Ovary (tissue), 7 donors: ENCODE measurements at regions not wholly inside any gene's neighbourhood (a gene's known extent, or its start where the extent isn't known, plus 50 kb on each side); places are given as distances from the start of the nearest gene placed in this dataset.
"Not testable (repeated sequence)": the region's sequence is repeated elsewhere in the genome, so short reads cannot be mapped to it uniquely, and the experiment has no call there.

ENCODE experiments used
- DNase-seq, 5 donors: peaks; one replicate each; pipeline ENCODE4 v3.0.0-alpha.2; 2019 to 2020
- H3K27ac ChIP-seq, 2 donors: fragments of 200-600 bp; one replicate each; pipeline versions ENCODE4 v1.5.1 to v1.8.0; 2019 to 2022
- H3K27me3 ChIP-seq: fragments of 200-600 bp; one replicate; pipeline ENCODE4 v1.8.0; 2022
- H3K36me3 ChIP-seq: fragments of 200-600 bp; sonication (generic); one replicate; pipeline ENCODE4 v1.5.1; 2019
- H3K4me1 ChIP-seq: one replicate; pipeline ENCODE4 v1.8.1; 2013; ENCODE audit warnings: mild to moderate bottlenecking, moderate library complexity; ENCODE audit not compliant: insufficient read depth
- H3K4me3 ChIP-seq: fragments of 200-600 bp; sonication (generic); one replicate; pipeline ENCODE4 v1.5.1; 2017
- H3K9me3 ChIP-seq, 2 donors: fragments of 200-600 bp in 1 of 2; sonication (generic) in 1 of 2; one replicate each; pipeline versions ENCODE4 v1.5.1 to v1.8.1; 2013 to 2019; ENCODE audit warnings: mild to moderate bottlenecking in 1 of 2, moderate library complexity in 1 of 2
- EP300 ChIP-seq: sonication (generic); formaldehyde crosslinking; IDR thresholded peaks from one replicate; pipeline ENCODE4 v1.6.1; 2017; ENCODE audit warnings: antibody characterized with exemption
- POLR2A ChIP-seq: fragments of 450-650 bp; IDR thresholded peaks from one replicate; pipeline ENCODE4 v1.6.1; 2017; ENCODE audit warnings: antibody characterized with exemption, mild to moderate bottlenecking, moderate library complexity
- WGBS, 3 donors: extraction: QIAGEN DNeasy Blood & Tissue Kit in 1 of 3; methylation state at CpG; one replicate each; pipeline versions ENCODE4 v1.1.5 to v1.1.7; 2013 to 2017; 5-methylcytosine and 5-hydroxymethylcytosine counted together
- intact Hi-C, 4 donors: fragments of 100-400 bp; cut with DNase I; formaldehyde crosslinking; loops; one replicate each; pipeline versions ENCODE4 v1.11.0 to v1.15.1; 2022 to 2023
- TF ChIP-seq, protein P1 (sequence below), 3 donors: fragments of 450-650 bp in 2 of 3; fragments of 200-600 bp in 1 of 3; IDR thresholded peaks; one replicate each; pipeline versions ENCODE4 v1.5.1 to v1.8.0; 2016 to 2022; ENCODE audit warnings: antibody characterized with exemption in 3 of 3, mild to moderate bottlenecking in 1 of 3
- donor health status: DM: no; HTN: no; CAD: no; lungs with moderate emphysema.
- donor health status: DM: no; HTN: no; CAD: no.
- donor health status: Bipolar disorder and iron deficiency.
- donor health status: DM: no; HTN: no; CAD: no.
- donor health status: DM: yes; HTN: yes; CAD: no.

DNA sequence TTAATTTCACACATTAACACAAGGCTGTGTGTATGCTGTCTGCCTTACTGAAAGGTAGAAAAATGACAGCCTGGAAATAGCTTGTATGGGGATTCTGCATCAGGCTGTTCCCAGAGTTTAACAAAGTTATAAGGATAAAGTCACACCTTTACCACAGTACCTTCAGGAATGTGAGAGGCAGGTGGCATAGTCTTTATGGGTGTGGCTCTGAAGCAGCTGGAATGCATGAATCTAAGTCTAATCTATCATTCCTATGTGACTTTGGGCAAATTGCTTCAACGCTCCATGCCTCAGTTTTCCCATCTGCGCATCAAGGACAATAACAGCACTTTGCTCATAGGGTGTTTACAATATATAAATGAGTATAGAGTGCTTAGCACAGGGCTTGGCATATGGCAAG lies 84.2 kb upstream of the EGFL6 start:
- no peak for DNase-seq
- H3K4me3 ChIP-seq: no peak overlapping the region
- TF ChIP-seq, protein P1, sequence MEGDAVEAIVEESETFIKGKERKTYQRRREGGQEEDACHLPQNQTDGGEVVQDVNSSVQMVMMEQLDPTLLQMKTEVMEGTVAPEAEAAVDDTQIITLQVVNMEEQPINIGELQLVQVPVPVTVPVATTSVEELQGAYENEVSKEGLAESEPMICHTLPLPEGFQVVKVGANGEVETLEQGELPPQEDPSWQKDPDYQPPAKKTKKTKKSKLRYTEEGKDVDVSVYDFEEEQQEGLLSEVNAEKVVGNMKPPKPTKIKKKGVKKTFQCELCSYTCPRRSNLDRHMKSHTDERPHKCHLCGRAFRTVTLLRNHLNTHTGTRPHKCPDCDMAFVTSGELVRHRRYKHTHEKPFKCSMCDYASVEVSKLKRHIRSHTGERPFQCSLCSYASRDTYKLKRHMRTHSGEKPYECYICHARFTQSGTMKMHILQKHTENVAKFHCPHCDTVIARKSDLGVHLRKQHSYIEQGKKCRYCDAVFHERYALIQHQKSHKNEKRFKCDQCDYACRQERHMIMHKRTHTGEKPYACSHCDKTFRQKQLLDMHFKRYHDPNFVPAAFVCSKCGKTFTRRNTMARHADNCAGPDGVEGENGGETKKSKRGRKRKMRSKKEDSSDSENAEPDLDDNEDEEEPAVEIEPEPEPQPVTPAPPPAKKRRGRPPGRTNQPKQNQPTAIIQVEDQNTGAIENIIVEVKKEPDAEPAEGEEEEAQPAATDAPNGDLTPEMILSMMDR (IDR thresholded peaks at IDR 0.05): no peak
- TF ChIP-seq EP300 (no peak), POLR2A (no peak)
- no peaks in the 10 kb centered on the region for H3K36me3 ChIP-seq
- WGBS, 3 donors: 89 to 93% (median 90%) methylated on average over 2 of the region's 2 CpGs
- peaks cover 5% of the 10 kb centered on the region for H3K4me1 ChIP-seq
- no peaks in the 10 kb centered on the region for H3K9me3 ChIP-seq
- no peaks in the 10 kb centered on the region for H3K27me3 ChIP-seq
- intact Hi-C loops: loop anchor here in 3 of 4 donors (5.0 to 10.0 kb wide), 3 partner anchors 510 to 538 kb away; partner anchors contain the start of gene TMSB4X (in 1 of the 3)
- no peak overlapping the region for H3K27ac ChIP-seq

DNA sequence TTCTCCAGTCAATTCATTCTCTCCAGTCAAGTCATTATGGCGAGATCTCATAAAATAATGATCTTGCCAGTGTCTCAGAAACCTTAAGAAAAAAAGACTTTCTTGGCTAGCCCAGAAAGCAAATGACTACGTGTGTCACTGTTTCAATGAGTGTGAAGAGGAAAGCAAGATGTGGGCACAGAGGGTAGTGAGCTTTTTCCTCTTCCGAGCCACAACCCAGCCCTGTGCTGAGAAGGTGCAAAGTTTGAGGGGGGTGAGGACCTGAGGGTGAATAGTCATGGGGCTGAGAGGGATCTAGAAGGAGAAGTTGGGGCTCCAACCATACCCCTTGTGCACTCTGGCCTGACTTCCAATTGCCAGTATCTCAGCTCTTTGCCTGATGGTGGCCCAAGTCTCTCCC lies 85.6 kb upstream of the EGFL6 start:
- Histone ChIP-seq H3K9me3 (no peaks in the 10 kb centered on the region), H3K4me3 (no peak overlapping the region), H3K36me3 (no peaks in the 10 kb centered on the region), H3K4me1 (peaks cover 5% of the 10 kb centered on the region), H3K27ac (no peak overlapping the region), H3K27me3 (no peaks in the 10 kb centered on the region)
- WGBS, 3 donors: 75 to 87% (median 79%) methylated on average over 3 of the region's 3 CpGs
- TF ChIP-seq, protein P1 (IDR thresholded peaks at IDR 0.05): no peak
- no peak for TF ChIP-seq EP300
- TF ChIP-seq POLR2A: no peak
- intact Hi-C loops: loop anchor here in 1 of 4 donors (10.0 kb wide), 1 partner anchor 509 kb away; the partner anchor contains the start of gene TMSB4X
- DNase-seq: no peak

GRCh38 chrX:13482746-13483541 lies 86.5 kb upstream of the EGFL6 start:
- 69 to 79% (median 77%) methylated on average over 9 of the region's 9 CpGs for WGBS, 3 donors
- H3K27me3 ChIP-seq: no peaks in the 10 kb centered on the region
- no peak overlapping the region for H3K27ac ChIP-seq
- TF ChIP-seq, protein P1 (IDR thresholded peaks at IDR 0.05): no peak
- no peak for TF ChIP-seq EP300
- no peak for TF ChIP-seq POLR2A
- no peak for DNase-seq
- H3K36me3 ChIP-seq: no peaks in the 10 kb centered on the region
- H3K9me3 ChIP-seq: no peaks in the 10 kb centered on the region
- H3K4me3 ChIP-seq: no peak overlapping the region
- H3K4me1 ChIP-seq: peaks cover 5% of the 10 kb centered on the region
- intact Hi-C loops: loop anchor here in 1 of 4 donors (10.0 kb wide), 1 partner anchor 508 kb away; the partner anchor contains the start of gene TMSB4X

DNA sequence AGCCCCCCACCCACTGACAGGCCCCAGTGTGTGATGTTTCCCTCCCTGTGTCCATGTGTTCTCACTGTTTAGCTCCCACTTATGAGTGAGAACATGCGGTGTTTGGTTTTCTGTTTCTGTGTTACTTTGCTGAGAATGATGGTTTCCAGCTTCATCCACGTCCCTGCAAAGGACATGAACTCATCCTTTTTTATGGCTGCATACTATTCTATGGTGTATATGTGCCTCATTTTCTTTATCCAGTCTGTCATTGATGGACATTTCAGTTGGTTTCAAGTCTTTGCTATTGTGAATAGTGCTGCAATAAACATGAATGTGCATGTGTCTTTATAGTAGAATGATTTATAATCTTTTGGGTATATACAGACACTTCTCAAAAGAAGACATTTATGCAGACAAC lies 88.6 kb upstream of the EGFL6 start:
- H3K4me1 ChIP-seq, H3K4me3 ChIP-seq, DNase-seq, H3K27ac ChIP-seq, H3K36me3 ChIP-seq, H3K27me3 ChIP-seq, H3K9me3 ChIP-seq: not testable (repeated sequence)
- 75 to 79% (median 76%) methylated on average over 2 of the region's 2 CpGs for WGBS, 3 donors
- intact Hi-C loops: loop anchor here in 1 of 4 donors (10.0 kb wide), 1 partner anchor 506 kb away; the partner anchor contains the start of gene TMSB4X

DNA sequence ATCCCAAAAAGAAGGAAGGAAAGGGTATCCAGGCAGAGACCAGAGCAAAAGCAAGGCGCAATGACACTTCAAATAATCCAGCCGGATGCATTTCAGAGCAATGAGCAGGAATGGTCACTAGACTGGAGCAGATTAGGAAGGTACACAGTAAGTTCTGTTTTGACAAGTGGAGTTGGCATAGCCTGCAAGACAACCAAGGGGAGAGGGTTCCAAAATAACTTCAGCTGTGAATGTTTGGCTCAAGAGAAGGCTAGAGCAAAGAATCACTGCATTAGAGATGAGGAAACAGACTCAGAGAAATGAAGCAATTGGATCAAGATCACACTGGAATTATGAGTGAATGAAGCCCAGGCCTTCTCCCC lies 90.0 kb upstream of the EGFL6 start:
- Histone ChIP-seq H3K9me3 (no peaks in the 10 kb centered on the region), H3K4me1 (no peaks in the 10 kb centered on the region), H3K36me3 (no peaks in the 10 kb centered on the region), H3K27ac (no peak overlapping the region), H3K4me3 (no peak overlapping the region), H3K27me3 (no peaks in the 10 kb centered on the region)
- 86 to 91% (median 88%) methylated on average over 2 of the region's 2 CpGs for WGBS, 3 donors
- TF ChIP-seq, protein P1 (IDR thresholded peaks at IDR 0.05): no peak
- TF ChIP-seq POLR2A (no peak), EP300 (no peak)
- DNase-seq: no peak
- intact Hi-C loops: no loop called here
